OCI-LY7 (cell line): ENCODE measurements at regions not wholly inside any gene's neighbourhood (a gene's known extent, or its start where the extent isn't known, plus 50 kb on each side); places are given as distances from the start of the nearest gene placed in this dataset.

Experiments used
- BruUV-seq: library from RNA; stranded (reverse); fragments of 400-500 nt; replicated peaks from 2 replicates; lab custom pipeline; 2021; lab: Mats Ljungman, UMichigan
- CTCF ChIA-PET: fragments of 300-600 bp; sonication (Branson Sonifier 250); formaldehyde crosslinking; loops from one replicate; lab custom pipeline; 2022; ENCODE audit warnings: antibody characterized with exemption; ENCODE audit not compliant: unreplicated experiment; lab: Charles Lee
- POLR2A ChIA-PET: fragments of 300-600 bp; sonication (Branson Sonifier 250); formaldehyde crosslinking; loops from one replicate; lab custom pipeline; 2022; ENCODE audit warnings: antibody characterized with exemption; lab: Charles Lee
- DNase-seq: peaks from one replicate; pipeline ENCODE4 v3.0.0-alpha.2; 2015; ENCODE audit warnings: low spot score
- H2AFZ ChIP-seq: fragments of 200-600 bp; sonication (generic), shearing (Covaris generic); 2 replicates; pipeline ENCODE4 v1.6.1; 2014; ENCODE audit warnings: mild to moderate bottlenecking, antibody characterized with exemption, low read length, moderate library complexity
- H3K27ac ChIP-seq: fragments of 200-600 bp; sonication (generic); 2 replicates; pipeline ENCODE4 v1.5.1; 2014; ENCODE audit warnings: mixed run types, low read depth, mild to moderate bottlenecking, moderate library complexity, low read length, inconsistent platforms; ENCODE audit not compliant: poor library complexity, severe bottlenecking
- H3K36me3 ChIP-seq: fragments of 200-600 bp; sonication (generic); 2 replicates; pipeline ENCODE4 v1.6.1; 2014; ENCODE audit warnings: mild to moderate bottlenecking, antibody characterized with exemption, low read length, moderate library complexity, mixed read lengths; ENCODE audit not compliant: insufficient read depth
- H3K4me1 ChIP-seq: fragments of 200-600 bp; sonication (generic); 2 replicates; pipeline ENCODE4 v1.5.1; 2014; ENCODE audit warnings: mild to moderate bottlenecking, low read length; ENCODE audit not compliant: insufficient read depth, poor library complexity, severe bottlenecking
- H3K4me2 ChIP-seq: fragments of 200-600 bp; sonication (generic); 2 replicates; pipeline ENCODE4 v1.6.1; 2014; ENCODE audit warnings: mild to moderate bottlenecking, low read length
- H3K4me3 ChIP-seq: fragments of 200-600 bp; sonication (generic); 2 replicates; pipeline ENCODE4 v1.5.1; 2014; ENCODE audit warnings: mild to moderate bottlenecking, low read depth, low read length; ENCODE audit not compliant: poor library complexity, severe bottlenecking
- H3K79me2 ChIP-seq: fragments of 200-600 bp; sonication (generic); 2 replicates; pipeline ENCODE4 v1.6.1; 2016; ENCODE audit warnings: low read depth, mild to moderate bottlenecking, low read length, moderate library complexity, mixed read lengths; ENCODE audit not compliant: insufficient read depth
- H3K9me2 ChIP-seq: fragments of 200-600 bp; sonication (generic); 2 replicates; pipeline ENCODE4 v1.6.1; 2016; ENCODE audit warnings: mild to moderate bottlenecking, low read length, mixed read lengths; ENCODE audit not compliant: insufficient read depth
- H3K9me3 ChIP-seq: fragments of 200-600 bp; sonication (generic); 2 replicates; pipeline ENCODE4 v1.6.1; 2014; ENCODE audit warnings: mild to moderate bottlenecking, mixed run types, low read length, mixed read lengths
- H4K20me1 ChIP-seq: fragments of 200-600 bp; sonication (generic); 2 replicates; pipeline ENCODE4 v1.6.1; 2014; ENCODE audit warnings: mild to moderate bottlenecking, antibody characterized with exemption, low read length, moderate library complexity, mixed read lengths; ENCODE audit not compliant: insufficient read depth
- CTCF ChIP-seq: fragments of 200-600 bp; sonication (generic); conservative IDR thresholded peaks from 2 replicates; pipeline ENCODE4 v1.5.1; 2014; ENCODE audit warnings: mild to moderate bottlenecking, antibody characterized with exemption, low read length, moderate library complexity, mixed read lengths
- EZH2phosphoT487 ChIP-seq: fragments of 200-600 bp; sonication (generic); IDR thresholded peaks from 2 replicates; pipeline ENCODE4 v1.6.1; 2018; ENCODE audit warnings: low read depth, borderline replicate concordance, mild to moderate bottlenecking, mixed run types, antibody characterized with exemption, low read length, moderate library complexity, mixed read lengths
- intact Hi-C: fragments of 100-400 bp; cut with micrococcal nuclease; formaldehyde crosslinking; loops from one replicate; pipeline ENCODE4 v1.10.0; 2022; ENCODE audit not compliant: unreplicated experiment

GRCh38 chr14:89565607-89566006, 148.6 kb upstream of the FOXN3 start:
- Histone ChIP-seq H2AFZ (no peak overlapping the region), H3K4me3 (no peak overlapping the region), H3K4me1 (no peaks in the 10 kb centered on the region), H3K36me3 (no peaks in the 10 kb centered on the region), H3K27ac (no peak overlapping the region), H3K9me2 (no peaks in the 10 kb centered on the region), H3K9me3 (no peaks in the 10 kb centered on the region), H3K4me2 (no peak overlapping the region), H3K79me2 (no peaks in the 10 kb centered on the region), H4K20me1 (no peaks in the 10 kb centered on the region)
- POLR2A ChIA-PET, result interaction anchor here (1.5 kb wide), 1 partner anchor 14 kb away, joined by 3 read pairs; no protein-coding TSS in a partner anchor
- no peak for TF ChIP-seq CTCF
- TF ChIP-seq EZH2phosphoT487, result no peak
- no TSS peak for BruUV-seq
- intact Hi-C loops, result loop anchor here (10.0 kb wide), 1 partner anchor 521 kb away; no protein-coding TSS in a partner anchor
- CTCF ChIA-PET, result no interaction called here
- no peak for DNase-seq

DNA sequence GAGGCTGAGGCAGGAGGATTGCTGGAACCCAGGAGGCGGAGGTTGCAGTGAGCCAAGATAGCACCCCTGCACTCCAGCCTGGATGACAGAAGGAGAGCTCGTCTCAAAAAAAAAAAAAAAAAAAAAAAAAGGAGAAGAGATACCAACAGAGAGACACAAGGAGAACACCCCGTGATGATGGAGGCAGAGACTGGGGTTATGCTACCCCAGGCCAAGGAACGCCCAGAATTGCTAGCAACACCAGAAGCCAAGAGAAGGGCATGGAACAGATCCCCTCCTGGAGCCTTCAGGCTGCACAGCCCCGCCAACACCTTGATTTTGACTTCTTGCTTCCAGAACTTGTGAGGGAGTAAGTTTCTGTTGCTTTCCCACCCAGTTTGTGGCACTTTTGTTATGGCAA, 148.0 kb upstream of the FOXN3 start:
- Histone ChIP-seq H2AFZ (no peak overlapping the region), H3K9me2 (no peaks in the 10 kb centered on the region), H4K20me1 (no peaks in the 10 kb centered on the region), H3K4me3 (no peak overlapping the region), H3K27ac (no peak overlapping the region), H3K4me1 (no peaks in the 10 kb centered on the region), H3K36me3 (no peaks in the 10 kb centered on the region), H3K79me2 (no peaks in the 10 kb centered on the region), H3K9me3 (no peaks in the 10 kb centered on the region), H3K4me2 (no peak overlapping the region)
- ChIA-PET CTCF (no interaction called here), POLR2A (interaction anchor here (0.6 kb wide), 1 partner anchor 9 kb away, joined by 3 read pairs; no protein-coding TSS in a partner anchor)
- no peak for DNase-seq
- BruUV-seq, result no TSS peak
- TF ChIP-seq EZH2phosphoT487, result no peak
- TF ChIP-seq CTCF, result no peak
- intact Hi-C loops, result loop anchor here (10.0 kb wide), 1 partner anchor 520 kb away; no protein-coding TSS in a partner anchor

DNA sequence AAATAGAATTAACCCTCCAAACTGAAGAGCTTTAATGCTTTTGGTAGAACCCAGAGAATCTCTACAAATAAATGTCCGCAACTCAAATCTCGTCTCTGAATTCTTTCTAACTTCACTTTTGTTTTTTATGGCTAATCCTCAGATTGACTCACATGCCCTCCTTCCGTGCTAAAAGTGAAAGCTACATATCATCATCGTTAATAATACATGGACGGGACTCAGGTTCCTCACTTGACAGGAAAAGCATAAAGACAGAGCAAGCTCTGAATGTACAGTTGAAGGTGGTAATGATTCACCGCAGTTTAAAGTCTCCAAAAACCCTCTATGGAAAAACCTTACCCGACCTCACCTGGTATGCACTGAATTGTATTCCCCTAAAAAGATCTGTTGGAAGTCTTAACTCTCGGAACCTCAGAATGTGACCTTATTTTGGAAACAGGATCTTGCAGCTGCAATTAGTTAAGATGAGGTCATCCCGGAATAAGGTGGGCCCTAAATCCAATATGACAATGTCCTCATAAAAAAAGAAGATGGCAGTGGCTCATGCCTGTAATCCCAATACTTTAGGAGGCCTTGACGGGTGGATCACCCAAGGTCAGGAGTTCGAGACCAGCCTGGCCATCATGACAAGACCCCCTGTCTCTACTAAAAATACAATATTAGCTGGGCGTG, 147.4 kb upstream of the FOXN3 start:
- no TSS peak for BruUV-seq
- ChIA-PET CTCF (no interaction called here), POLR2A (interaction anchor here (0.6 kb wide), 1 partner anchor 1179 kb away, joined by 3 read pairs; the partner anchor contains the start of gene SPATA7)
- Histone ChIP-seq H3K36me3 (no peaks in the 10 kb centered on the region; the same call in 1 of the 2 replicates), H3K4me3 (no peak overlapping the region), H3K4me2 (no peak overlapping the region), H3K79me2 (no peaks in the 10 kb centered on the region), H3K9me2 (no peaks in the 10 kb centered on the region), H4K20me1 (no peaks in the 10 kb centered on the region), H3K9me3 (no peaks in the 10 kb centered on the region), H3K4me1 (no peaks in the 10 kb centered on the region), H2AFZ (no peak overlapping the region), H3K27ac (no peak overlapping the region)
- intact Hi-C loops, result loop anchor here (10.0 kb wide), 1 partner anchor 520 kb away; no protein-coding TSS in a partner anchor
- TF ChIP-seq CTCF (no peak), EZH2phosphoT487 (no peak)
- no peak for DNase-seq
